Ovary (tissue), 3 donors: ENCODE measurements at regions not wholly inside any gene's neighbourhood (a gene's known extent, or its start where the extent isn't known, plus 50 kb on each side); places are given as distances from the start of the nearest gene placed in this dataset.

Source experiments
- CTCF ChIP-seq, 3 donors: fragments of 450-650 bp in 2 of 3; fragments of 200-600 bp in 1 of 3; IDR thresholded peaks; one replicate each; pipeline versions ENCODE4 v1.5.1 to v1.8.0; 2016 to 2022; ENCODE audit warnings: antibody characterized with exemption in 3 of 3, mild to moderate bottlenecking in 1 of 3
- EP300 ChIP-seq: sonication (generic); formaldehyde crosslinking; IDR thresholded peaks from one replicate; pipeline ENCODE4 v1.6.1; 2017; ENCODE audit warnings: antibody characterized with exemption
- POLR2A ChIP-seq: fragments of 450-650 bp; IDR thresholded peaks from one replicate; pipeline ENCODE4 v1.6.1; 2017; ENCODE audit warnings: antibody characterized with exemption, mild to moderate bottlenecking, moderate library complexity
- donor health status: DM: no; HTN: no; CAD: no.

- TF ChIP-seq CTCF (IDR thresholded peaks at IDR 0.05) (no peak), POLR2A (no peak), EP300 (no peak)
Observed at GRCh38 chr10:88169037-88169319, 305.6 kb downstream of the PTEN start.
